HG03565 (cell line): ENCODE measurements at regions not wholly inside any gene's neighbourhood (a gene's known extent, or its start where the extent isn't known, plus 50 kb on each side); places are given as distances from the start of the nearest gene placed in this dataset.
"Not testable (repeated sequence)": the region's sequence is repeated elsewhere in the genome, so short reads cannot be mapped to it uniquely, and the experiment has no call there.

ENCODE experiments used
- ATAC-seq: cut with Tn5 transposase; IDR thresholded peaks from one replicate; pipeline ENCODE4 v1.9.1; 2021; ENCODE audit warnings: mild to moderate bottlenecking, moderate library complexity; ENCODE audit not compliant: unreplicated experiment

DNA sequence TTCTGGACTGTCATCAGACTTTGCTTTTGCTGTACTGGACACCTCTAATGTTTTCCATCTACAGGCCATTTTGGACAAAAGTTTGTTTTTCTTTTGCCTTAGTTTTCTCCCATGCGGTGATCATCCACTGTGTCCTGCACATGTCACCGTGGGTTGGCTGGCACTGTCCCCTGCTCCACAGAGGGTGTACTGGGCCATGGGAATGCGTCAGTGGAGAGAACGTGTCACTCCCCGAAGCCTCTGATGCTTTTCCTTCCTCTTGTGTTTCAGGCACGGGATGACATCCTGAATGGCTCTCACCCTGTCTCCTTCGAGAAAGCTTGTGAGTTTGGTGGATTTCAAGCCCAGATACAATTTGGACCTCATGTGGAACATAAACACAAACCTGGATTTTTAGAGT, 385.0 kb upstream of the TPM1 start:
- not testable (repeated sequence) for ATAC-seq

- ATAC-seq, result peak; percentile 48
Observed at GRCh38 chr15:62658498-62658897, 384.0 kb upstream of the TPM1 start.

DNA sequence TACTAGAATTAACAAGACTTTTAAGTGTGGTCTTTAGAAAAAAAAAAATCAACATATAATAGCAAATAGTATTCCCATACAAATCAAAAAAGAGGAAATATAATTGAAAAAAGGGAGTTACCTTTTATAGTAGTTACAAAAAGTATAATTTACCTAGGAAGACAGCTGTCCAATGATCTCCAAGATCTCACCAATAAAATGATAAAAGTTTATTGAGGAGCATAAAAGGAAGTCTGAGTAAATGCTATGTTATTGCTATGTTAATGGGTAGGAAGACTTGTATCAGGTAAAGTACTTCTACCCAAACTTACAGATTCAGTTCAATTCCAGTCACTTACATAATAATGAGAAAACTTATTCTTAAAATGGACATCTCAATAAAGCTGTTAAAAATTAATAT, 379.0 kb upstream of the TPM1 start:
- ATAC-seq, result no peak

- no peak for ATAC-seq
Observed at GRCh38 chr15:62665449-62665848, 377.1 kb upstream of the TPM1 start.

DNA sequence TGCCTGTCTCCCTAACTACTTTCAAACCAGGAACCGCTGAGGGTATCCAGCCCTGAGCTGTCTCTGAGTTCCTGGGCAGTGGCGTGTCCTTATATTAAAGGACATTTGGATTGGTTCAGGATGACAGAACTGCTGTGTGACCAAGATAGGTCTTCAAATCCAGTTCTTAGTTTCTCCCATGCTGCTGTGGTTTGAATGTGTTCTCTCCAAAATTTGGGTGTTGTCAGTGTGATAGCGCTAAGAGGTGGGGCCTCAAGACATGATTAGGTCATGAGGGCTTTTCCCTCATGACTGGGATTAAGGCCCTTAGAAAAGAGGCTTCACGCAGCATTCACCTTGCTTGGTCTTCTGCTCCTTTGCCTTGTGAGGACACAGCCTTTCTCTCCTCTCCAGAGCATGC, 376.5 kb upstream of the TPM1 start:
- no peak for ATAC-seq

DNA sequence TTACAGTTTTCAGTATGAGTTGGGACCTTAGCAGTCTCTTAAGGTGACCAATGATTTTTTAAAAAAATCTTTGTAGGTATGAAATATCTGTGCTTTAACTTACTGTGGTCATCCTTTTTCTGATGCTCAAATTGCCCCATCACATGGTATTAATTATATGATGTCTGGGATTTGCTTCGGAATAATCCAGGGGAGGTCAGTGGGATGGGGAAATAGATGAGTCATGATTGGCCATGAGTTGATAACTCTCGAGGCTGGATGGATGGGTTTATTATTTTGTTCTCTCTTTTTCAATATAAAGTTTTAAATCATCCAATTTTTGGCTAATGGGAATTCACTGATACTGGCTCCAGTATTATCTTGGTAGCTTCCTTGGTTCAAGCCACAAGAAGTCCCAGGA, 370.3 kb upstream of the TPM1 start:
- no peak for ATAC-seq

GRCh38 chr15:62676891-62677290, 365.7 kb upstream of the TPM1 start:
- no peak for ATAC-seq

- ATAC-seq, result no peak
Observed at GRCh38 chr15:62681939-62682896, 360.3 kb upstream of the TPM1 start.

DNA sequence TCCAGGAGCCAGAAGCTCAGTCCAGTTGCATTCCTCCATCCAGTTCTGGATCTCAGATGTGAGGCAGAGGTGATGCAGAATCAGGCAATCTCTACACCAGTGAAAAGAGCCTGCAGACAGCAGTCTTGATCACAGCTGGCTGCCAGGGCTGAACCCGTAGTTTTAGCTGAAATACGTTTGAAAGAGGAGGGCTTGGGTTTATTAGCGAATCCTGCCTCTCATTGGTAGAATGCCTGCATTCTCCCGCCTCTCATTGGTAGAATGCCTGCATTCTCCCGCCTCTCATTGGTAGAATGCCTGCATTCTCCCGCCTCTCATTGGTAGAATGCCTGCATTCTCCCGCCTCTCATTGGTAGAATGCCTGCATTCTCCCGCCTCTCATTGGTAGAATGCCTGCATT, 359.4 kb upstream of the TPM1 start:
- not testable (repeated sequence) for ATAC-seq

DNA sequence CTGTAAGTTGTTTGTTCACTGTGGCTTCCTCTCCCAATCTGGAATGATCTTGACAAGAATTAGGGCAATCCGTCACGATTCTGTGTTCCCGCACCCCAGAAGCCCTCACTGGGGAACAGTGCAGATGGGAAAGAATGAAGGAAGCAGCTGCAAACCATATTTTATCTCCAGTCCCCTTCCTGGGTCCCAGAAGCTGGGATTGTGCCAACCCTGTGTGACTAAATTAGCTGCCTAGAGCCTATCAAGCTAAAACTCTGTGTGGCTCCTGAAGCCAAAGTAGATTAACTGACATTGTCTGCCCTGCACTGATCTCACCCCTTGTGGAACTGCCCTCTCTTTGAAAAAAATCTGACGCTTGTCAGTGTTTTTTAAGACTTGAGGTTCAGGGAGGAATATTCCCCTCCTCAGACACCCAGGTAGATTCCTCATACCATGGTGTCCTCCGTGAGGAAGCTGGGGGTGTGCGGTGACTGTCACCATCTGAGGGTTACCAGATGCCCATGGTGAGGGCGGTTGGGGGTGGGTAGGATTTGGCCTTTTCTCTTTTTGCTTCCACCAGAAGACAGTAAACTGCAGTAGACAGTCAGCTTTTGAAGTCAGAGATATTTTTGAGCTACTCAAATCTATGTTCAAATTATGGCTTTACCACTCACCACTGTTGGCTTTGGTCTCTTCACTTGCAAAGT, 358.3 kb upstream of the TPM1 start:
- ATAC-seq, result no peak

- no peak for ATAC-seq
Observed at GRCh38 chr15:62691008-62691407, 351.5 kb upstream of the TPM1 start.

GRCh38 chr15:62697636-62698035, 344.9 kb upstream of the TPM1 start:
- no peak for ATAC-seq

DNA sequence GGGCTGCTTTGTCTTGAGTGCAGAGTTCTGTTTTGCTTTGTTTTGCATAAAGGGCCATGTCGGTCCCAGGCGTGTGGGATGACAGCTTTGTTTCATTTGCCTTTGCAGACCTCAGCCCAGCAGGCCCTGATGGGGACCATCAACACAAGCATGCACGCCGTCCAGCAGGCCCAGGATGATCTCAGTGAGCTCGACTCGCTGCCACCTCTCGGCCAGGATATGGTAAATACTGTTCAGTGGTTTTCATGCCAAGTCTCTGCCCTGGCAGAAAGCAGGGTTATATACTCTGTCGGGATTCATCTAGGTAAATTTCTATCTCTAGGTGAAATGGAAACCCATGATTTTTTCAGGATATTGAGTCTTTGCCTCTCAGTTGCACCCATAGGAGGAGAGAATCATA, 343.9 kb upstream of the TPM1 start:
- no peak for ATAC-seq

GRCh38 chr15:62706317-62706716, 336.2 kb upstream of the TPM1 start:
- no peak for ATAC-seq

DNA sequence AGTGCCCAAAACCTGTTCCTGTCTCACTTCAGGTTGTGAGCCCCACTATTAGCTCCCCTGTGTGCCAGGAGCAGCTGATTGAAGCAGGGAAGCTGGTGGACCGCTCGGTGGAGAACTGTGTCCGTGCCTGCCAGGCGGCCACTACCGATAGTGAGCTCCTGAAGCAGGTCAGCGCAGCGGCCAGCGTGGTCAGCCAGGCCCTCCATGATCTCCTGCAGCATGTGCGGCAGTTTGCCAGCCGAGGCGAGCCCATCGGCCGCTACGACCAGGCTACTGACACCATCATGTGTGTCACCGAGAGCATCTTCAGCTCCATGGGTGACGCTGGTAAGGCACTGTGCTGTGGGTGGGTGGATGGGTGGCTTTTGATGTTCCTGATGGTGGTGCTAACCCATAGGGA, 334.1 kb upstream of the TPM1 start:
- no peak for ATAC-seq

GRCh38 chr15:62709261-62709660, 333.3 kb upstream of the TPM1 start:
- no peak for ATAC-seq

GRCh38 chr15:62711691-62712454, 330.7 kb upstream of the TPM1 start:
- no peak for ATAC-seq

DNA sequence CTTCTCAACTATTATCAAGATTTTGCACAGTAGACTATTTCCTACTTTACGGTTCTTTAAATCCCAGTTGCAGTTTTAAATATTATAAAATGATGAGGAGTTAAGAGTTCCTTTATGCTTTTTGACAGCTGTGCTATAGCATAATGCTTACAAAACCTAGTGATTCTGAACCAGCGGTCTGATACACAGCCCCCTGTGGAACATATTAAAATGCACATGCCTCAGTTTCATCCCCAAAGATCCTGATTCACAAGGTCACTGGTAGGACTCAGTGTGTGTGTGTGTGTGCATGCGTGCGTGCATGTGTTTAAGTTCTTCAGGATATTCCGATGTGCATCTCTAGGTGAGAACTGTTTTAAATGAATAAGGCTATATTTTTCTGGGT, 330.1 kb upstream of the TPM1 start:
- no peak for ATAC-seq

GRCh38 chr15:62715946-62716345, 326.6 kb upstream of the TPM1 start:
- ATAC-seq, result no peak

- ATAC-seq, result no peak
Observed at GRCh38 chr15:62717496-62717895, 325.1 kb upstream of the TPM1 start.

DNA sequence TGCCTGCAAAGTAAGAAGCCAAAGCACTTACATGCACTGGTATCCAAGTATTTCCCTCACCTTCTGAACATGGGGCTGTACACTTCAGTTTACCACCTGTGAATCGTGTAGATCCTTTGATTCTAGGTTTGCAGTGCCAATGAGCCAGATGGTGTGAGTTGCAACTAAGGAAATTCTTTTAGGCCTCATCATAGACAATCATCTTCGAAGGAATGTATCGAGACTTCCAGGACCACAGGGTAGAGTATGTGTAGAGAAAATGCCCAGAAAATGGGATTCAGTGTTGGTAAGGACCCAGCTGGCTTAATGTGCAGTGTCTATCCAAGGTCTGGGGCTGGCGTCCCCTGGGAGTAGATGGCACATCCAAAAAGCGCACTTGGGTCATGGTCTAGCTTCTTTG, 323.2 kb upstream of the TPM1 start:
- ATAC-seq, result no peak

- no peak for ATAC-seq
Observed at GRCh38 chr15:62722237-62722636, 320.3 kb upstream of the TPM1 start.
